ENCODE measurements at regions not wholly inside any gene's neighbourhood (a gene's known extent, or its start where the extent isn't known, plus 50 kb on each side); places are given as distances from the start of the nearest gene placed in this dataset.

GRCh38 chr13:72164811-72165210 is 297.8 kb upstream of the DACH1 start:
- no peak overlapping the region for H3K27ac Mint-ChIP-seq
- no peak for TF ChIP-seq CTCF (IDR thresholded peaks at IDR 0.05)
- H3K9me3 Mint-ChIP-seq: no peaks in the 10 kb centered on the region
- ChIA-PET POLR2A (no interaction called here), CTCF (no interaction called here)
- DNase-seq (no peak), ATAC-seq (ENCODE audit: low read depth) (no peak)
- intact Hi-C loops (cut with micrococcal nuclease): no loop called here
- no peak overlapping the region for H3K4me3 Mint-ChIP-seq
- no peaks in the 10 kb centered on the region for H3K4me1 Mint-ChIP-seq
- no peaks in the 10 kb centered on the region for H3K27me3 Mint-ChIP-seq
- H3K36me3 Mint-ChIP-seq (ENCODE audit: low read depth): no peaks in the 10 kb centered on the region

- Mint-ChIP-seq H3K27me3 (no peaks in the 10 kb centered on the region), H3K4me1 (no peaks in the 10 kb centered on the region), H3K36me3 (ENCODE audit: low read depth) (no peaks in the 10 kb centered on the region), H3K27ac (no peak overlapping the region), H3K4me3 (no peak overlapping the region), H3K9me3 (peaks cover 4% of the 10 kb centered on the region)
- ChIA-PET CTCF (no interaction called here), POLR2A (no interaction called here)
- intact Hi-C loops (cut with micrococcal nuclease): no loop called here
- TF ChIP-seq CTCF (IDR thresholded peaks at IDR 0.05): no peak
- no peak for DNase-seq
- ATAC-seq (ENCODE audit: low read depth): no peak
Observed at GRCh38 chr13:72163678-72164077, 296.7 kb upstream of the DACH1 start.

- intact Hi-C loops (cut with micrococcal nuclease): no loop called here
- CTCF ChIA-PET: no interaction called here
- no peaks in the 10 kb centered on the region for H3K4me1 Mint-ChIP-seq
- no peak for ATAC-seq (ENCODE audit: low read depth)
- no peak overlapping the region for H3K27ac Mint-ChIP-seq
- no peaks in the 10 kb centered on the region for H3K27me3 Mint-ChIP-seq
- POLR2A ChIA-PET: no interaction called here
- H3K9me3 Mint-ChIP-seq: peaks cover 6% of the 10 kb centered on the region
- no peak overlapping the region for H3K4me3 Mint-ChIP-seq
- no peak for TF ChIP-seq CTCF (IDR thresholded peaks at IDR 0.05)
- no peaks in the 10 kb centered on the region for H3K36me3 Mint-ChIP-seq (ENCODE audit: low read depth)
- DNase-seq: no peak
Observed at GRCh38 chr13:72160977-72161376, 294.0 kb upstream of the DACH1 start.

- POLR2A ChIA-PET: no interaction called here
- no peak for TF ChIP-seq CTCF (IDR thresholded peaks at IDR 0.05)
- ATAC-seq (ENCODE audit: low read depth) (no peak), DNase-seq (no peak)
- Mint-ChIP-seq H3K27me3 (no peaks in the 10 kb centered on the region), H3K4me3 (no peak overlapping the region), H3K9me3 (peaks cover 12% of the 10 kb centered on the region), H3K27ac (no peak overlapping the region), H3K36me3 (ENCODE audit: low read depth) (no peaks in the 10 kb centered on the region), H3K4me1 (no peaks in the 10 kb centered on the region)
- intact Hi-C loops (cut with micrococcal nuclease): no loop called here
- CTCF ChIA-PET: no interaction called here
Observed at GRCh38 chr13:72156760-72157159, 289.8 kb upstream of the DACH1 start.

- Mint-ChIP-seq H3K27ac (no peak overlapping the region), H3K4me3 (no peak overlapping the region), H3K9me3 (peaks cover 9% of the 10 kb centered on the region), H3K36me3 (ENCODE audit: low read depth) (no peaks in the 10 kb centered on the region), H3K4me1 (no peaks in the 10 kb centered on the region), H3K27me3 (no peaks in the 10 kb centered on the region)
- DNase-seq (no peak), ATAC-seq (ENCODE audit: low read depth) (no peak)
- ChIA-PET POLR2A (no interaction called here), CTCF (no interaction called here)
- intact Hi-C loops (cut with micrococcal nuclease): no loop called here
- no peak for TF ChIP-seq CTCF (IDR thresholded peaks at IDR 0.05)
Observed at GRCh38 chr13:72153272-72153671, 286.3 kb upstream of the DACH1 start.

Data from activated B cell treated with CpG ODN at 0.5 μM for 24 hours (primary cell).